H1 (cell line): ENCODE measurements at regions not wholly inside any gene's neighbourhood (a gene's known extent, or its start where the extent isn't known, plus 50 kb on each side); places are given as distances from the start of the nearest gene placed in this dataset.

Experiments used
- CTCF ChIA-PET: fragments of 300-600 bp; sonication (Branson Sonifier 250); formaldehyde crosslinking; loops from one replicate; lab custom pipeline; 2021; ENCODE audit not compliant: partially characterized antibody; lab: Charles Lee
- POLR2A ChIA-PET: fragments of 300-600 bp; sonication (Branson Sonifier 250); formaldehyde crosslinking; loops from one replicate; lab custom pipeline; 2021; ENCODE audit warnings: inconsistent platforms; ENCODE audit not compliant: partially characterized antibody; lab: Charles Lee
- DNase-seq, 2 experiments: peaks; one replicate each; pipeline versions ENCODE4 v3.0.0 to v3.0.0-alpha.2; 2010 to 2022; ENCODE audit warnings: low spot score in 2 of 2, low read depth in 1 of 2, mixed read lengths in 1 of 2
- FAIRE-seq: peaks from 2 replicates; lab custom pipeline; 2011; peaks lifted over from hg19 to GRCh38; lab: Jason Lieb, UNC
- H2AFZ ChIP-seq: 2 replicates; pipeline ENCODE4 v1.8.1; 2012; ENCODE audit warnings: low read length, inconsistent platforms
- H2AK5ac ChIP-seq: 2 replicates; pipeline ENCODE4 v1.6.1; 2013; ENCODE audit warnings: low read depth, low read length
- H2BK120ac ChIP-seq: replicated peaks from 2 replicates; pipeline ENCODE3; 2013; ENCODE audit warnings: low read depth, low read length, inconsistent platforms
- H2BK12ac ChIP-seq: 2 replicates; pipeline ENCODE4 v1.6.1; 2013; ENCODE audit warnings: low read depth, low read length
- H2BK15ac ChIP-seq: 2 replicates; pipeline ENCODE4 v1.6.1; 2013; ENCODE audit warnings: low read length
- H2BK20ac ChIP-seq: 2 replicates; pipeline ENCODE4 v1.6.1; 2013; ENCODE audit warnings: low read length
- H2BK5ac ChIP-seq: 2 replicates; pipeline ENCODE4 v1.6.1; 2013; ENCODE audit warnings: low read depth, low read length
- H3K14ac ChIP-seq: 2 replicates; pipeline ENCODE4 v1.6.1; 2013; ENCODE audit warnings: inconsistent platforms; ENCODE audit not compliant: insufficient read length
- H3K18ac ChIP-seq: 2 replicates; pipeline ENCODE4 v1.6.1; 2013; ENCODE audit warnings: low read length; ENCODE audit errors: extremely low read depth
- H3K23ac ChIP-seq: 2 replicates; pipeline ENCODE4 v1.6.1; 2013; ENCODE audit warnings: inconsistent platforms; ENCODE audit not compliant: insufficient read length
- H3K23me2 ChIP-seq: 2 replicates; pipeline ENCODE4 v1.6.1; 2013; ENCODE audit warnings: low read depth, low read length
- H3K27ac ChIP-seq: 2 replicates; pipeline ENCODE4 v1.6.1; 2011; ENCODE audit warnings: low read depth, low read length, inconsistent platforms
- H3K27me3 ChIP-seq, 4 experiments: replicated peaks in 1 of 4; 1 replicate in 1 of 4; 2 replicates in 3 of 4; pipeline versions ENCODE4 v1.6.1 to v1.8.1; 2011 to 2013; ENCODE audit warnings: low read length in 3 of 4, mild to moderate bottlenecking in 3 of 4, inconsistent platforms in 2 of 4, mixed read lengths in 2 of 4, moderate library complexity in 1 of 4; ENCODE audit not compliant: control insufficient read depth in 3 of 4, insufficient read depth in 3 of 4; ENCODE audit errors: extremely low read depth in 1 of 4
- H3K36me3 ChIP-seq, 4 experiments: 2 replicates each; pipeline versions ENCODE4 v1.6.1 to v1.8.1; 2011 to 2013; ENCODE audit warnings: mild to moderate bottlenecking in 4 of 4, low read length in 3 of 4, moderate library complexity in 2 of 4, control low read depth in 1 of 4, inconsistent platforms in 1 of 4; ENCODE audit not compliant: insufficient read depth in 4 of 4, control insufficient read depth in 2 of 4
- H3K4ac ChIP-seq: replicated peaks from 2 replicates; pipeline ENCODE3; 2013; ENCODE audit warnings: low read length, low read depth, mixed read lengths, inconsistent platforms; ENCODE audit not compliant: insufficient read length
- H3K4me1 ChIP-seq, 4 experiments: replicated peaks in 1 of 4; 1 replicate in 1 of 4; 2 replicates in 3 of 4; pipeline versions ENCODE4 v1.6.1 to v1.8.1; 2011 to 2013; ENCODE audit warnings: low read length in 3 of 4, inconsistent platforms in 2 of 4, mixed read lengths in 1 of 4; ENCODE audit not compliant: insufficient read depth in 4 of 4, control insufficient read depth in 3 of 4
- H3K4me2 ChIP-seq, 2 experiments: 2 replicates each; pipeline versions ENCODE4 v1.6.1 to v1.8.1; 2011 to 2013; ENCODE audit warnings: low read depth in 2 of 2, low read length in 2 of 2, control low read depth in 1 of 2, inconsistent platforms in 1 of 2, mild to moderate bottlenecking in 1 of 2; ENCODE audit not compliant: insufficient read depth in 1 of 2
- H3K4me3 ChIP-seq, 4 experiments: fragments of 200-600, 300-600 bp in 1 of 4; sonication (generic), shearing (Covaris generic), sonication (Bioruptor Twin) in 1 of 4; 2 replicates each; pipeline versions ENCODE4 v1.5.1 to v1.8.1; 2011 to 2016; ENCODE audit warnings: low read length in 4 of 4, low read depth in 3 of 4, control low read depth in 2 of 4, inconsistent platforms in 2 of 4, mild to moderate bottlenecking in 2 of 4, mixed read lengths in 1 of 4, moderate library complexity in 1 of 4; ENCODE audit not compliant: insufficient read depth in 2 of 4; ENCODE audit errors: extremely low read depth in 1 of 4
- H3K56ac ChIP-seq: replicated peaks from 2 replicates; pipeline ENCODE3; 2013; ENCODE audit warnings: low read depth, mild to moderate bottlenecking, mixed read lengths, low read length, inconsistent platforms; ENCODE audit not compliant: insufficient read length
- H3K79me1 ChIP-seq: 2 replicates; pipeline ENCODE4 v1.6.1; 2013; ENCODE audit warnings: low read depth, low read length, control low read depth
- H3K79me2 ChIP-seq, 2 experiments: 2 replicates each; pipeline versions ENCODE4 v1.6.1 to v1.8.1; 2012 to 2013; ENCODE audit warnings: low read length in 2 of 2, mild to moderate bottlenecking in 2 of 2, inconsistent platforms in 1 of 2; ENCODE audit not compliant: insufficient read depth in 2 of 2, control insufficient read depth in 1 of 2
- H3K9ac ChIP-seq, 4 experiments: replicated peaks in 1 of 4; 1 replicate in 1 of 4; 2 replicates in 3 of 4; pipeline versions ENCODE4 v1.6.1 to v1.8.1; 2011 to 2013; ENCODE audit warnings: low read depth in 3 of 4, low read length in 3 of 4, control low read depth in 2 of 4, mild to moderate bottlenecking in 2 of 4, moderate library complexity in 2 of 4, inconsistent platforms in 1 of 4; ENCODE audit errors: extremely low read depth in 1 of 4
- H3K9me3 ChIP-seq, 2 experiments: 2 replicates each; pipeline versions ENCODE4 v1.6.1 to v1.8.1; 2012 to 2013; ENCODE audit warnings: mild to moderate bottlenecking in 2 of 2, moderate library complexity in 2 of 2, control low read depth in 1 of 2, inconsistent platforms in 1 of 2, low read depth in 1 of 2, low read length in 1 of 2, mixed read lengths in 1 of 2; ENCODE audit not compliant: insufficient read depth in 2 of 2
- H4K20me1 ChIP-seq, 2 experiments: replicated peaks in 1 of 2; 2 replicates each; pipeline versions ENCODE3 to v1.8.1; 2011 to 2013; ENCODE audit warnings: inconsistent platforms in 2 of 2, low read length in 2 of 2, mild to moderate bottlenecking in 1 of 2; ENCODE audit not compliant: insufficient read depth in 2 of 2, control insufficient read depth in 1 of 2
- H4K5ac ChIP-seq: 2 replicates; pipeline ENCODE4 v1.6.1; 2013; ENCODE audit warnings: low read length, low read depth, mixed read lengths, inconsistent platforms; ENCODE audit not compliant: insufficient read length
- H4K8ac ChIP-seq: 2 replicates; pipeline ENCODE4 v1.8.0; 2013; ENCODE audit warnings: mild to moderate bottlenecking, moderate library complexity, low read length, inconsistent platforms; ENCODE audit not compliant: insufficient read depth; ENCODE audit errors: extremely low read depth
- H4K91ac ChIP-seq: replicated peaks from 2 replicates; pipeline ENCODE3; 2013; ENCODE audit warnings: low read length, mixed read lengths, inconsistent platforms; ENCODE audit not compliant: insufficient read length
- EGR1 ChIP-seq: IDR thresholded peaks from 2 replicates; pipeline ENCODE4 v1.6.1; 2011; ENCODE audit warnings: low read depth, low read length, borderline replicate concordance
- TF ChIP-seq, protein P1 (sequence below): fragments of 300-600 bp; sonication (generic); IDR thresholded peaks from 2 replicates; pipeline ENCODE4 v1.7.1; 2012; ENCODE audit warnings: low read length, moderate library complexity, mild to moderate bottlenecking, inconsistent platforms; ENCODE audit not compliant: insufficient replicate concordance

DNA sequence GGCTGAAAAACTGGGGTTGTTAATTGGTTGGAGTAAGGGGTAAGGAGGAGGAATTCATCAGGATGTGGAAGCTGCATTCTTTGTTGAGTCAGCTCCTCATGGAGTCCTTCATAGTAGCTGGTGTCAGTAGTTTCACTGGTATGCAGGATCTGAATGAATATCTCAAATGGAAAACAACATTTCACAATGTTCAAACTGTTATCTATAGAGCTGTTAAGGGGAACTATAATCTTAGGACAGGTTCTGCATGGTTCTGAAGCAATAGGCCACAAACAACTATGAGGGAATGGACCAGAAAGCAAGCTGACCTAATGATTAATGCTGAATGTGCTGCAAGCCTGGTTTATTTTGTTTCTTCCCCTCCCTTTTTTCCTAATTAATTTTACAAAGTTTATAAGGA, 225.8 kb downstream of the IPMK start:
- no peaks in the 10 kb centered on the region for H3K27me3 ChIP-seq
- POLR2A ChIA-PET = no interaction called here
- no peak for FAIRE-seq
- H2AK5ac ChIP-seq = no peak overlapping the region
- no peak overlapping the region for H2BK20ac ChIP-seq
- no peak overlapping the region for H4K5ac ChIP-seq
- no peaks in the 10 kb centered on the region for H3K79me1 ChIP-seq
- H2BK15ac ChIP-seq = no peak overlapping the region
- no peaks in the 10 kb centered on the region for H3K79me2 ChIP-seq
- H3K4me1 ChIP-seq = no peaks in the 10 kb centered on the region
- H3K56ac ChIP-seq = no peak overlapping the region
- DNase-seq = no peak
- H2BK120ac ChIP-seq = no peak overlapping the region
- H2BK5ac ChIP-seq = no peak overlapping the region
- H3K23me2 ChIP-seq = no peaks in the 10 kb centered on the region
- H2BK12ac ChIP-seq = no peak overlapping the region
- H4K91ac ChIP-seq = no peak overlapping the region
- no peak overlapping the region for H3K9ac ChIP-seq
- no peak overlapping the region for H3K18ac ChIP-seq
- H3K4me2 ChIP-seq = no peak overlapping the region
- H3K4me3 ChIP-seq = no peak overlapping the region
- no peak overlapping the region for H2AFZ ChIP-seq
- H3K14ac ChIP-seq = no peak overlapping the region
- no peaks in the 10 kb centered on the region; a peak in 1 of 4 replicates for H3K9me3 ChIP-seq
- H4K8ac ChIP-seq = no peak overlapping the region
- H3K23ac ChIP-seq = no peak overlapping the region
- H3K27ac ChIP-seq = no peak overlapping the region
- CTCF ChIA-PET = no interaction called here
- H3K4ac ChIP-seq = no peak overlapping the region
- H4K20me1 ChIP-seq = no peaks in the 10 kb centered on the region
- no peaks in the 10 kb centered on the region for H3K36me3 ChIP-seq
- no peak for TF ChIP-seq EGR1
- TF ChIP-seq, protein P1, sequence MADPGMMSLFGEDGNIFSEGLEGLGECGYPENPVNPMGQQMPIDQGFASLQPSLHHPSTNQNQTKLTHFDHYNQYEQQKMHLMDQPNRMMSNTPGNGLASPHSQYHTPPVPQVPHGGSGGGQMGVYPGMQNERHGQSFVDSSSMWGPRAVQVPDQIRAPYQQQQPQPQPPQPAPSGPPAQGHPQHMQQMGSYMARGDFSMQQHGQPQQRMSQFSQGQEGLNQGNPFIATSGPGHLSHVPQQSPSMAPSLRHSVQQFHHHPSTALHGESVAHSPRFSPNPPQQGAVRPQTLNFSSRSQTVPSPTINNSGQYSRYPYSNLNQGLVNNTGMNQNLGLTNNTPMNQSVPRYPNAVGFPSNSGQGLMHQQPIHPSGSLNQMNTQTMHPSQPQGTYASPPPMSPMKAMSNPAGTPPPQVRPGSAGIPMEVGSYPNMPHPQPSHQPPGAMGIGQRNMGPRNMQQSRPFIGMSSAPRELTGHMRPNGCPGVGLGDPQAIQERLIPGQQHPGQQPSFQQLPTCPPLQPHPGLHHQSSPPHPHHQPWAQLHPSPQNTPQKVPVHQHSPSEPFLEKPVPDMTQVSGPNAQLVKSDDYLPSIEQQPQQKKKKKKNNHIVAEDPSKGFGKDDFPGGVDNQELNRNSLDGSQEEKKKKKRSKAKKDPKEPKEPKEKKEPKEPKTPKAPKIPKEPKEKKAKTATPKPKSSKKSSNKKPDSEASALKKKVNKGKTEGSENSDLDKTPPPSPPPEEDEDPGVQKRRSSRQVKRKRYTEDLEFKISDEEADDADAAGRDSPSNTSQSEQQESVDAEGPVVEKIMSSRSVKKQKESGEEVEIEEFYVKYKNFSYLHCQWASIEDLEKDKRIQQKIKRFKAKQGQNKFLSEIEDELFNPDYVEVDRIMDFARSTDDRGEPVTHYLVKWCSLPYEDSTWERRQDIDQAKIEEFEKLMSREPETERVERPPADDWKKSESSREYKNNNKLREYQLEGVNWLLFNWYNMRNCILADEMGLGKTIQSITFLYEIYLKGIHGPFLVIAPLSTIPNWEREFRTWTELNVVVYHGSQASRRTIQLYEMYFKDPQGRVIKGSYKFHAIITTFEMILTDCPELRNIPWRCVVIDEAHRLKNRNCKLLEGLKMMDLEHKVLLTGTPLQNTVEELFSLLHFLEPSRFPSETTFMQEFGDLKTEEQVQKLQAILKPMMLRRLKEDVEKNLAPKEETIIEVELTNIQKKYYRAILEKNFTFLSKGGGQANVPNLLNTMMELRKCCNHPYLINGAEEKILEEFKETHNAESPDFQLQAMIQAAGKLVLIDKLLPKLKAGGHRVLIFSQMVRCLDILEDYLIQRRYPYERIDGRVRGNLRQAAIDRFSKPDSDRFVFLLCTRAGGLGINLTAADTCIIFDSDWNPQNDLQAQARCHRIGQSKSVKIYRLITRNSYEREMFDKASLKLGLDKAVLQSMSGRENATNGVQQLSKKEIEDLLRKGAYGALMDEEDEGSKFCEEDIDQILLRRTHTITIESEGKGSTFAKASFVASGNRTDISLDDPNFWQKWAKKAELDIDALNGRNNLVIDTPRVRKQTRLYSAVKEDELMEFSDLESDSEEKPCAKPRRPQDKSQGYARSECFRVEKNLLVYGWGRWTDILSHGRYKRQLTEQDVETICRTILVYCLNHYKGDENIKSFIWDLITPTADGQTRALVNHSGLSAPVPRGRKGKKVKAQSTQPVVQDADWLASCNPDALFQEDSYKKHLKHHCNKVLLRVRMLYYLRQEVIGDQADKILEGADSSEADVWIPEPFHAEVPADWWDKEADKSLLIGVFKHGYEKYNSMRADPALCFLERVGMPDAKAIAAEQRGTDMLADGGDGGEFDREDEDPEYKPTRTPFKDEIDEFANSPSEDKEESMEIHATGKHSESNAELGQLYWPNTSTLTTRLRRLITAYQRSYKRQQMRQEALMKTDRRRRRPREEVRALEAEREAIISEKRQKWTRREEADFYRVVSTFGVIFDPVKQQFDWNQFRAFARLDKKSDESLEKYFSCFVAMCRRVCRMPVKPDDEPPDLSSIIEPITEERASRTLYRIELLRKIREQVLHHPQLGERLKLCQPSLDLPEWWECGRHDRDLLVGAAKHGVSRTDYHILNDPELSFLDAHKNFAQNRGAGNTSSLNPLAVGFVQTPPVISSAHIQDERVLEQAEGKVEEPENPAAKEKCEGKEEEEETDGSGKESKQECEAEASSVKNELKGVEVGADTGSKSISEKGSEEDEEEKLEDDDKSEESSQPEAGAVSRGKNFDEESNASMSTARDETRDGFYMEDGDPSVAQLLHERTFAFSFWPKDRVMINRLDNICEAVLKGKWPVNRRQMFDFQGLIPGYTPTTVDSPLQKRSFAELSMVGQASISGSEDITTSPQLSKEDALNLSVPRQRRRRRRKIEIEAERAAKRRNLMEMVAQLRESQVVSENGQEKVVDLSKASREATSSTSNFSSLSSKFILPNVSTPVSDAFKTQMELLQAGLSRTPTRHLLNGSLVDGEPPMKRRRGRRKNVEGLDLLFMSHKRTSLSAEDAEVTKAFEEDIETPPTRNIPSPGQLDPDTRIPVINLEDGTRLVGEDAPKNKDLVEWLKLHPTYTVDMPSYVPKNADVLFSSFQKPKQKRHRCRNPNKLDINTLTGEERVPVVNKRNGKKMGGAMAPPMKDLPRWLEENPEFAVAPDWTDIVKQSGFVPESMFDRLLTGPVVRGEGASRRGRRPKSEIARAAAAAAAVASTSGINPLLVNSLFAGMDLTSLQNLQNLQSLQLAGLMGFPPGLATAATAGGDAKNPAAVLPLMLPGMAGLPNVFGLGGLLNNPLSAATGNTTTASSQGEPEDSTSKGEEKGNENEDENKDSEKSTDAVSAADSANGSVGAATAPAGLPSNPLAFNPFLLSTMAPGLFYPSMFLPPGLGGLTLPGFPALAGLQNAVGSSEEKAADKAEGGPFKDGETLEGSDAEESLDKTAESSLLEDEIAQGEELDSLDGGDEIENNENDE = no peak
